GM19238 (cell line): ENCODE measurements at regions not wholly inside any gene's neighbourhood (a gene's known extent, or its start where the extent isn't known, plus 50 kb on each side); places are given as distances from the start of the nearest gene placed in this dataset.
"Not testable (repeated sequence)": the region's sequence is repeated elsewhere in the genome, so short reads cannot be mapped to it uniquely, and the experiment has no call there.

Source experiments
- DNase-seq: peaks from one replicate; pipeline ENCODE4 v3.0.0; 2011; ENCODE audit warnings: low spot score; ENCODE audit not compliant: insufficient read length

DNA sequence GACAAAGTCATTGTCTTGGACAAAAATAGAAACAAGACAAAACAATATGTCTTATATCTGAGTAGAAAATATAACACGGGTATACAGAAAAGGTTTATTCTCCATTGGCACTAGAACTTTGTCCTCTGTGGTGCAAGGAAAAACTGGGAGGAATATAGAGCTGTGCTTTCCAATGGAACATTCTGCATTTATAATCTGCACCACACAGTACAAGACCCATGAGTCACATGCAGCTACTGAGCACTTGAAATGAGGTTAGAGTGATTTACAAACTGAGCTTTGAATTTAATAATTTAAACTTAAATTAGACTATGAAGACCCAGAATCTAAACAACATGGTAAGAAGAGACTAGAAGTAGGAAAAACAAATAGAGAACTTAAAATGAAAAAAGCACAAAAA is 86.1 kb downstream of the RAP2A start:
- DNase-seq = no peak

DNA sequence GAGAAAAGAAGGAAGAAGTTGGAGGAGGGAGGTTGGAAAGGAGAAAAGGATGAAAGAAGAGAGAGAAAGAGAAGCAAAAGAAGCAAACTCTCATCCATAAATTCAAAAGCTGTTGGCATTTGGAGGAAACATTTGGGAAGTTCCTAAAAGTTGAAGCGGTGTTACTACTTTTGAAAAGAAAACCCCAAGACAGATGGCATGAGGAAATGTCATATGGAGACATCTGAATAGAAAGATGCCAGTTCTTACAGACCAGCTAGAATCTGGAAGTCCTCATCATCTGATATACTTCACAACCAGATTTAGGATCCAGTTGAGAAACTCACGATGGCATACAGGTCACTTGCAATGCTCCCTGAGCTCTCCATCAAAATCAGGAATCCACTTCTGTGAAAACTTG is 86.9 kb downstream of the RAP2A start:
- no peak for DNase-seq

DNA sequence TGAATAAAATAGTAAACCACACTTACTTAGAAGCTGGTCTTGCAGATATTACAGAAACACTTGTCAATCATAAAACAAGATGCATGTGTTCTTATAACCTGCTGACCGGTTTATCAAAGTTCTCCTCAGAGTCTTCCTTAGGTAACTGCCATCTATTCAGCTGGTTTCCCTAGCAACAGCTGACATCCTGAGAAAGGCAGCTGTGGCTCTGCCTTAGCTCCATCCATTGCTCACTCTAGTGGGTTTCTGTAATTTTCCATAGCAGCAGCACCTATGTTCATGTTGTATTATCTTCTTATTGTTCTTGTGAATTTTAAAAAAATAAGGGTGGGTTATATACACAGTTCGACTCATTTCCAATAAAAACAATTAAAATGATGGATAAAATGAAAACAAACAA is 87.8 kb downstream of the RAP2A start:
- DNase-seq = no peak

- no peak for DNase-seq
Measured at GRCh38 chr13:97522243-97522642, 88.3 kb downstream of the RAP2A start.

DNA sequence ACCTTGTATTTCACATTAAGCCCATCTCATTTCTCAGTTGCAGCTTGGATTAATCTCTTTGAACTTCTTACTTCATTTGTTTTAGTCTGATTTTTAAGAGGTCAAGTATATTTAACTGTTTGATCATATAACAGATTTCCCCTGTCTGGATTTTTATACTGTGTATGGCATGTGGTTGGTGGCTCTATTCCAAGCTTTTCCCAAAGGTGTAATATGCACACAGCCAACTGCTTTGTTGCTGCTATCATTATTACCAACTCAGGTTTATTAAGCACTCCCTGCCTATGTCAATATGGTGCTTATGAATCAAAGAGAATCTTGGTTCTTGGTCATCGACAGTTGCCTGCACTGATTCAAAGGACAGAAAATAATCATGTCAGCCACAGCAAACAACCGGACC is 92.6 kb downstream of the RAP2A start:
- no peak for DNase-seq

DNA sequence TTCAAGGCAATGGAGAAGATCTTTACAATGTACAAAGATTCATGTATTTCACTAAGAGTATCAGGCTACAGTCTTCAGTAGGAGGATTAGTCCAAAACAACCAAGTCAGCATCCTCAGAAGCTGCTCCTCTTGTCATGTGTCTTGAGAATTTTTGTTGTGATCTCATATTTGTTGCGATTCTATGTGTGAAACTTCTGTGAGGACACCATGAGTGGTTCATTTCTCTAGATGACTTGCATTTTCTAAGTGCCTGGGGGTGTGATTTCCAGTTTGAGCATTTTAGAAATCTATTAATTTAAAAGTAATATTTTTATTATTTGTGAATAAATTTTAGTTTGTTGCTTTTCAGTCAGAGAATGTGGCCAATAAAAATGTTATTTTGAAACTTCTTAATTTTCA is 94.5 kb downstream of the RAP2A start:
- no peak for DNase-seq

GRCh38 chr13:97534540-97534939 is 100.6 kb downstream of the RAP2A start:
- DNase-seq = no peak

DNA sequence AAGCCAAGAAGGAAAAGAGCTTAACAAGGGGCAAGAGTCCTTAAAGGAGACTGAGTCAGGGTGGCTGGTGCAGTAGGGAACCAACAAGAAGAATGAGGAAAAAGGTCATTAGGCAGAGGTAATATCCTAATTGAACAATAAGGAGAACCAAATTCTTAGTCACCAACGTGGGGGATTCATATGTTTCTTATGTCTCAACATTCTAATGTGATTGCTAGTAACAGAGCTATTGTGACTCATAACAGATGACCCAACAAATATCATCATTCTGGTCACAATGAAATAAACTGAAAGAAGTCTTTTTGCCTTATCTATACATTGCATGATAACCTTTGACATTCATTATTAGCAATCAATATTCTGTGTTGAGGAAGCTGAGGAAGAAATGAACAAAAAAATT is 101.6 kb downstream of the RAP2A start:
- DNase-seq = no peak

DNA sequence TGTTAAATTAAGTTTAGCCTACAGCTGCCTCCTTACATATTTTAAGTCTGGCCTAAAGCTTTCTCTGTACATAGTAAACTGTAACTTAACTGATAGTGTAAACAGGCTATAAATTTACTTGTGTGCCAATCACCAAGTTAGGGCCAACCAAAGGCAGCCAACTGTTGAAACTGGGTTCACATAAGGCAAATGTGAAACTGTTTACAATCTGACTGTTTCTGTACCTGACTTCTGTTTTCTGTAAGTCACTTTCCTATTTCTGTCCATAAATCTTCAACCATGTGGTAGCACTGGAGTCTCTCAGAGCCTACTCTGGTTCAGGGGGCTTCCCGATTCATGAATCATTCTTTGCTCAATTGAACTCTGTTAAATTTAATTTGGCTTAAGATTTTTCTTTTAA is 103.1 kb downstream of the RAP2A start:
- no peak for DNase-seq

DNA sequence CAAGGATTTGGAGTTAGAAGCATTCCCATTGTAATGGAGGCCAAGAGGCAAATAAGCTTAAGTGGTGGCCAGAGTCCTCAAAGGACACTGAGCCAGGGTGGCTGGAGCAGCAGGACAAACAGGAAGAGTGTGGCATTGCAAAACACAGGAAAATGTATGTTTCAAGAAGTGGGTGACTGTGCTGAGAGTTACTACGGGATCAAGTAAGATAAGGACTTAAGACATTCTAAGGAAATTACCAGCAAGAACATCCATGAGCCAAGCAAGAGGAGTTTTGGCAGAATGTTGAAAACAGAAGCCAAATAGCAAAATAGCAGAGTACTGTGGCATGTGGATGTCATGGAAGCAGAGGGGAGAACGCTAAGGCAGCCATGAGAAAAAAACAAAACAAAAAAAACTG is 104.2 kb downstream of the RAP2A start:
- no peak for DNase-seq

GRCh38 chr13:97539651-97540610 is 106.0 kb downstream of the RAP2A start:
- DNase-seq = no peak

DNA sequence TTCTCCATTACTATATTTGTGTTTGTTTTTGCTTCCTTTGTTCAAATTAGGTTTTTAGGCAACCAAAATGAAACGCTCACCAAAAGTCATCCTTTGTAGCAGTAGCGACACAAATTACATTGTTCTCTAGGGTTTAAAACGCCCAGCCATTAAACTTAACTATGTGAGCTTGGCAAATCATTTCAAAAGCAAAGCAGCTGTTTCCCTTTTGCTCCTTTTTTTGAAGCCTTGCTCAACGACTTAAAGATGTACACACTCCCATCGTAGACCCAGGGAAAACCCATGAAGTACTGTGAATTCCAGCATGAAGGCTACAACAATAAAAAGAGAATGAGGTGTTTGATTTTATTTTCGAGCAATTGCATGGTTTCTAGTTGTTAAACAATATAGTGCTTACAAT is 106.7 kb downstream of the RAP2A start:
- no peak for DNase-seq

DNA sequence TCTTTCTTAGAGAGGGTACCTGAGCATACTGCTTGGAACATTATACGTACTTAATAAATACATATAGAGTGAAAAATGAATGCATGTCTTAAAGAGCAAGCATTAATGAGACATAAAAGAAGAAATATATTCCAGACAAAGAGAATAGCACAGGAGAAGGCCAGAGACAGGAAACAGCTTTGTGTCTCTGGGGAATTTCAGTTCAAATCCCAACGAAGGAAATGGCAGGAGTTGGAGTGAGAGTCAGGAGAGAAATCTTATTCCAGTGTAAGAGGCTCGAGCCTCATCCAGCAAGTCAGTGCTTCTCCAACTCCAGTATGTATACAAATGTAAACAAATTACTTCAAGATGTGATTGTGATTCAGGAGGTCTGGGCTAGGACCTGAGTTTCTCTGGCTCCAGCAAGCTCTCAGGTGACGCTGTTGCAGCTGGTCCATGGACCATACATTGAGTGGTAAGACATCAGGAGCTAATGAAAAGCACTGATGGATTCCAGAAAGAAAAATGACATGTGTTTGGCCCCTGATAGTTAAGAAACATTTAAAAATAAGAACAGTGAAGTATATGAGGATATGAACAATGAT is 108.2 kb downstream of the RAP2A start:
- DNase-seq = no peak

GRCh38 chr13:97544031-97544765 is 110.2 kb downstream of the RAP2A start:
- DNase-seq = no peak

DNA sequence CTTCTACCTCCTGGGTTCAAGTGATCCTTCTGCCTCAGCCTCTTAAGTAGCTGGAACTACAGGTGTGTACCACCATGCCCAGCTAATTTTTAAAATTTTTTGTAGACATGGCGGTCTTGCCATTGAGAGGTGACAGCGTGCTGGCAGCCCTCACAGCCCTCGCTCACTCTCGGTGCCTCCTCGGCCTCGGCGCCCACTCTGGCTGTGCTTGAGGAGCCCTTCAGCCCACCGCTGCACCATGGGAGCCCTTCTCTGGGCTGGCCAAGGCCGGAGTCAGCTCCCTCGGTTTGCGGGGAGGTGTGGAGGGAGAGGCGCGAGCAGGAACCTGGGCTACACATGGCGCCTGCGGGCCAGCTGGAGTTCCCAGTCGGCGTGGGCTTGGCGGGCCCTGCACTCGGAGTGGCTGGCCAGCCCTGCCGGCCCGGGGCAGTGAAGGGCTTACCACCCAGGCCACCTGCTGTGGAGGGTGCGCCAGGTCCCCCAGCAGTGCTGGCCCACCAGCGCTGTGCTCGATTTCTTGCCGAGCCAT is 111.1 kb downstream of the RAP2A start:
- not testable (repeated sequence) for DNase-seq

- DNase-seq = no peak
Measured at GRCh38 chr13:97548138-97548537, 114.2 kb downstream of the RAP2A start.

DNA sequence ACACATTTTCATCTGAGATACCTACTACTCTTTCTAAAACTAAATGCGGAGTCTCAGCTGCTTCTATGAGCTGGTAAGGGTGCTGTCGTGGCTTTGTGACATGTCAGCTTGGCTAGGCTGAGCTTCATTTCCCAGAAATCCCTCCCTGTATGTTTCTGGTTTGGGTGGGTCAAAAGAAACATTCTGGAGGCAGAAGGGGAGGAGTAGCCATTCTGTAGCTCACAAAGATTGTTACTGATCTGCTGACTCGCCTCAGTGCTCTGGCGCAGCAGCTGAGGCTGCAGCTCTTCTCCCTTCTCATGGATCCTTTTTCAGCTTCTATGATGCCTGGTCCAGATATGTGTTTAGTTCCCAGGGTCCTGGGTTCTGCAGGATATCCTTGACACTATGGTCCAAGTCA is 114.7 kb downstream of the RAP2A start:
- DNase-seq = no peak

DNA sequence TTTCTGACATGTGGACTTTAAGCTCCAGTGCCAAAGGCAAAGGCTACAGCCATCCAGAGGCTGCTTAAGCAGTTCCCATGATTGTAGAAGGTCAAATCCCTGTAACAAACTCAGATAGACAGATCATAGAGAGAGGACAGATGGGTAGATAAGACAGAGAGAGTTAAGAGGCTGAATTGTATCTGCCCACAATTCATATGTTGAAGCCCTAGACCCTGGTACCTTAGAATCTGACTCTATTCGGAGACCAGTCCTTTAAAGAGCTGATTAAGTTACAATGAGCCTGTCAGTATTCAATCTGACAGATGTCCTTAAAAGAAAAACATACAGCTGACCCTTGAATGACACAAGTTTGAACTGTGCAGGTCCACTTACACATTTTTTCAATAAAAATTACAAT is 115.2 kb downstream of the RAP2A start:
- no peak for DNase-seq

GRCh38 chr13:97554496-97554895 is 120.5 kb downstream of the RAP2A start:
- no peak for DNase-seq

- DNase-seq = no peak
Measured at GRCh38 chr13:97555034-97555433, 121.1 kb downstream of the RAP2A start.

- DNase-seq = no peak
Measured at GRCh38 chr13:97559030-97559429, 125.1 kb downstream of the RAP2A start.

- DNase-seq = no peak
Measured at GRCh38 chr13:97559981-97560380, 126.0 kb downstream of the RAP2A start.
